Heart left ventricle (tissue), 16 donors: ENCODE measurements at regions not wholly inside any gene's neighbourhood (a gene's known extent, or its start where the extent isn't known, plus 50 kb on each side); places are given as distances from the start of the nearest gene placed in this dataset.

Experiments used
- ATAC-seq, 4 donors: fragments of 200-7000 bp; cut with Tn5 transposase; one replicate each; pipeline ENCODE4 v1.9.1; 2020 to 2022; ENCODE audit warnings: moderate library complexity in 4 of 4, mild to moderate bottlenecking in 3 of 4, moderate number of reproducible peaks in 1 of 4
- DNase-seq, 5 donors: peaks; one replicate each; pipeline ENCODE4 v3.0.0-alpha.2; 2020
- H3K27ac ChIP-seq, 12 donors: fragments of 200-600 bp; sonication (generic) in 4 of 12; one replicate each; pipeline versions ENCODE4 v1.5.0 to v1.8.0; 2016 to 2022; ENCODE audit warnings: mild to moderate bottlenecking in 2 of 12
- H3K27me3 ChIP-seq, 9 donors: fragments of 200-600 bp; sonication (generic) in 2 of 9; one replicate each; pipeline versions ENCODE4 v1.5.1 to v1.8.0; 2016 to 2022; ENCODE audit warnings: mild to moderate bottlenecking in 3 of 9
- H3K36me3 ChIP-seq, 9 donors: fragments of 200-600 bp; sonication (generic) in 2 of 9; one replicate each; pipeline versions ENCODE4 v1.5.0 to v1.8.0; 2018 to 2022; ENCODE audit warnings: mild to moderate bottlenecking in 2 of 9
- H3K4me1 ChIP-seq, 12 donors: fragments of 200-600 bp; sonication (generic) in 4 of 12; one replicate each; pipeline versions ENCODE4 v1.5.0 to v1.8.0; 2016 to 2022; ENCODE audit warnings: mild to moderate bottlenecking in 3 of 12
- H3K4me3 ChIP-seq, 12 donors: fragments of 200-600 bp; sonication (generic) in 4 of 12; one replicate each; pipeline versions ENCODE4 v1.5.0 to v1.8.0; 2017 to 2022; ENCODE audit warnings: mild to moderate bottlenecking in 9 of 12, moderate library complexity in 4 of 12
- H3K9me3 ChIP-seq, 12 donors: fragments of 200-600 bp; sonication (generic) in 4 of 12; one replicate each; pipeline versions ENCODE4 v1.5.0 to v1.8.0; 2016 to 2022; ENCODE audit warnings: mild to moderate bottlenecking in 1 of 12
- CTCF ChIP-seq, 12 donors: fragments of 200-600 bp; sonication (generic) in 4 of 12; IDR thresholded peaks; one replicate each; pipeline versions ENCODE4 v1.5.0 to v1.8.0; 2018 to 2022; ENCODE audit warnings: antibody characterized with exemption in 12 of 12, mild to moderate bottlenecking in 5 of 12
- POLR2A ChIP-seq, 2 donors: fragments of 450-650 bp; IDR thresholded peaks; one replicate each; pipeline ENCODE4 v1.6.1; 2017; ENCODE audit warnings: antibody characterized with exemption in 2 of 2, mild to moderate bottlenecking in 2 of 2, moderate library complexity in 2 of 2
- WGBS, 4 donors: extraction: QIAGEN DNeasy Blood & Tissue Kit in 2 of 4; methylation state at CpG; one replicate each; pipeline versions ENCODE4 v1.1.5 to v1.1.7; 2013 to 2018; 5-methylcytosine and 5-hydroxymethylcytosine counted together
- intact Hi-C, 10 donors: fragments of 100-400 bp; cut with DNase I; formaldehyde crosslinking; loops; one replicate each; pipeline versions ENCODE4 v1.11.1 to v1.14.2; 2022
- donor health status: ischemic (EF 13 %, LVEDD 7.1; RV severe dilation, severe dysfunction).
- donor health status: healthy with polysubstance abuse.
- donor health status: DM: no; HTN: yes; CAD: no.
- donor health status: DM: no; HTN: no; CAD: no.
- donor health status: ischemic (EF 25% LVEDD 6.9; RV normal size, moderate dysfunction).
- donor health status: ischemic (EF 25% LVEDD 5.7; RV mildly dilated, moderate dysfunction).
- donor health status: healthy.
- donor health status: DM: yes; HTN: yes; CAD: no.
- donor health status: ischemic (EF 35%, LVEDD 5.7; RV mildly dilated, moderate dysfunction).
- donor health status: nonischemic (EF 11% LVEDD 7.7; RV severe dilation, severe dysfunction).
- donor health status: DM: yes; HTN: yes; CAD: no.
- donor health status: PGD.
- donor health status: ischemic (EF 29% LVEDD 5.4; RV normal size, mild dysfunction).
- donor health status: nonischemic (EF 23%, LVEDD 6.1; RV moderate dilation, normal function).

GRCh38 chr3:21049334-21050062 is 701.5 kb downstream of the ZNF385D start:
- no peak for TF ChIP-seq CTCF (IDR thresholded peaks at IDR 0.05)
- no peak for TF ChIP-seq POLR2A (IDR thresholded peaks at IDR 0.05)
- 73 to 80% (median 76%) methylated on average over 7 of the region's 7 CpGs for WGBS, 4 donors
- H3K4me1 ChIP-seq, result no peaks in the 10 kb centered on the region
- H3K9me3 ChIP-seq, result peaks cover 0 to 4% (median 0%) of the 10 kb centered on the region in 12 donors
- intact Hi-C loops, result no loop called here
- H3K4me3 ChIP-seq, result no peak overlapping the region
- no peak for ATAC-seq
- H3K27ac ChIP-seq, result no peak overlapping the region
- DNase-seq, result no peak
- H3K36me3 ChIP-seq, result no peaks in the 10 kb centered on the region
- H3K27me3 ChIP-seq, result no peaks in the 10 kb centered on the region

DNA sequence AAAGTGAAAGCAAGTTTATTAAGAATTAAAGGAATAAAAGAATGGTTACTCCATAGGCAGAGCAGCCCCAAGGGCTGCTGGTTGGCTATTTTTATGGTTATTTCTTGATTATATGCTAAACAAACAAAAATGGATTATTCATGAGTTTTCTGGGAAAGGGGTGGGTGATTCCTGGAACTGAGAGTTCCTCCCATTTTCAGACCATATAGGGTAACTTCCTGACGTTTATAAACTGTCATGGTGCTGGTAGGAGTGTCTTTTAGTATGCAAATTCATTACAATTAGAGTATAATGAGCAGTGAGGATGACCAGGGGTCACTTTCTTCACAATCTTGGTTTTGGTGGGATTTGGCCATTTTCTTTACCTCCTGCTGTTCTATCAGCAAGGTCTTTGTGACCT is 707.9 kb downstream of the ZNF385D start:
- no peaks in the 10 kb centered on the region for H3K36me3 ChIP-seq
- no peaks in the 10 kb centered on the region for H3K27me3 ChIP-seq
- no peaks in the 10 kb centered on the region for H3K4me1 ChIP-seq
- H3K9me3 ChIP-seq, result peaks cover 0 to 5% (median 0%) of the 10 kb centered on the region in 12 donors
- no peak for ATAC-seq
- TF ChIP-seq POLR2A (IDR thresholded peaks at IDR 0.05) (no peak), CTCF (IDR thresholded peaks at IDR 0.05) (no peak)
- intact Hi-C loops, result no loop called here
- H3K27ac ChIP-seq, result no peak overlapping the region
- H3K4me3 ChIP-seq, result no peak overlapping the region
- 44 to 58% (median 52%) methylated on average over 1 of the region's 1 CpG for WGBS, 4 donors
- DNase-seq, result no peak

- ATAC-seq (no peak), DNase-seq (no peak)
- Histone ChIP-seq H3K9me3 (peaks cover 0 to 5% (median 0%) of the 10 kb centered on the region in 12 donors), H3K27me3 (no peaks in the 10 kb centered on the region), H3K4me3 (no peak overlapping the region), H3K27ac (no peak overlapping the region), H3K4me1 (no peaks in the 10 kb centered on the region), H3K36me3 (no peaks in the 10 kb centered on the region)
- WGBS, 4 donors, result 93 to 96% (median 95%) methylated on average over 9 of the region's 9 CpGs
- no peak for TF ChIP-seq CTCF (IDR thresholded peaks at IDR 0.05)
- TF ChIP-seq POLR2A (IDR thresholded peaks at IDR 0.05), result no peak
- intact Hi-C loops, result no loop called here
Observed at GRCh38 chr3:21042184-21042583, 708.8 kb downstream of the ZNF385D start.

DNA sequence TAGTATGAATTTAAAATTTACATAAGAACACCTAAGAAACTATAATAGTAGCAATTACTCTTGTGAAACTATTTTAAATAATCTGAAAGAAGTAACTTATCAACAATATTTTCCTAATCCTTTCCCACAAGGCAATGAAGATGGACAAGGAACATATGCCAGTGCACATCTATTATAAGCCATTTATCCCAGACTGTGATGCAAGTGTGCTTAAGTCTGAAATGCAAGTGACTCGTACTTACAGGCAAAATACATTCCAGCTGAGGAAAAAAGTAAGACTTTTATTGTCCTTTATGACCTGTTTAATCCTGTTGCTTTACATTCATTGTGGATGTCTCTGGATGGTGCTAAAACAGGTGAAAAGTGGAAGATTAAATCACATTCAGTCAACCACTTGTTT is 709.4 kb downstream of the ZNF385D start:
- intact Hi-C loops, result no loop called here
- WGBS, 4 donors, result 18 to 61% (median 28%) methylated on average over 1 of the region's 1 CpG
- Histone ChIP-seq H3K27me3 (no peaks in the 10 kb centered on the region), H3K36me3 (no peaks in the 10 kb centered on the region), H3K4me3 (no peak overlapping the region), H3K9me3 (peaks cover 0 to 5% (median 0%) of the 10 kb centered on the region in 12 donors), H3K27ac (no peak overlapping the region), H3K4me1 (no peaks in the 10 kb centered on the region)
- no peak for TF ChIP-seq CTCF (IDR thresholded peaks at IDR 0.05)
- TF ChIP-seq POLR2A (IDR thresholded peaks at IDR 0.05), result no peak
- ATAC-seq (no peak), DNase-seq (no peak)
